HCT116 (cell line): ENCODE measurements at regions not wholly inside any gene's neighbourhood (a gene's known extent, or its start where the extent isn't known, plus 50 kb on each side); places are given as distances from the start of the nearest gene placed in this dataset.

Experiments
- ATAC-seq: fragments of 200-7000 bp; cut with Tn5 transposase; 2 replicates; pipeline ENCODE4 v1.9.1; 2020; ENCODE audit warnings: mild to moderate bottlenecking, moderate library complexity
- BruUV-seq: library from RNA; stranded (reverse); fragments of 400-500 nt; replicated peaks from 2 replicates; lab custom pipeline; 2021; lab: Mats Ljungman, UMichigan
- CTCF ChIA-PET: fragments of 300-600 bp; sonication (Branson Sonifier 250); formaldehyde crosslinking; loops from one replicate; lab custom pipeline; 2021; ENCODE audit warnings: antibody characterized with exemption; lab: Charles Lee
- POLR2A ChIA-PET: fragments of 300-600, 350-600 bp; sonication (Branson Sonifier 250); formaldehyde crosslinking; loops from one replicate; lab custom pipeline; 2021; ENCODE audit warnings: antibody characterized with exemption; lab: Charles Lee
- RAD21 ChIA-PET, 2 experiments: fragments of 300-600 bp; sonication (Branson Sonifier 250); formaldehyde crosslinking; loops; one replicate each; lab custom pipeline; 2023; ENCODE audit warnings: low total read pairs in 2 of 2; ENCODE audit not compliant: uncharacterized antibody in 2 of 2, unreplicated experiment in 2 of 2, low non-redundant PET in 1 of 2; lab: Charles Lee
- DNase-seq: peaks from one replicate; pipeline ENCODE4 v3.0.0-alpha.2; 2010; ENCODE audit warnings: low read depth, low spot score
- H2AFZ ChIP-seq: fragments of 200-600 bp; shearing (Covaris generic), sonication (generic); 2 replicates; pipeline ENCODE4 v1.6.1; 2017; ENCODE audit warnings: low read depth, mixed run types, mixed read lengths, antibody characterized with exemption, low read length; ENCODE audit not compliant: poor library complexity, severe bottlenecking
- H3K27ac ChIP-seq: 2 replicates; pipeline ENCODE4 v1.5.1; 2012; ENCODE audit warnings: low read depth, low read length
- H3K27me3 ChIP-seq: fragments of 200-600 bp; sonication (generic); 2 replicates; pipeline ENCODE4 v1.6.1; 2016; ENCODE audit warnings: mixed run types, low read length, mixed read lengths; ENCODE audit not compliant: insufficient read depth
- H3K36me3 ChIP-seq, 2 experiments: fragments of 200-500 bp in 1 of 2; fragments of 200-600 bp in 1 of 2; sonication (Bioruptor generic) in 1 of 2; sonication (generic) in 1 of 2; 2 replicates each; pipeline versions ENCODE4 v1.5.1 to v1.6.1; 2014 to 2016; ENCODE audit warnings: low read length in 2 of 2, inconsistent platforms in 1 of 2, mixed read lengths in 1 of 2, mixed run types in 1 of 2; ENCODE audit not compliant: insufficient read depth in 2 of 2, control insufficient read depth in 1 of 2
- H3K4me1 ChIP-seq, 2 experiments: fragments of 200-600 bp in 1 of 2; sonication (generic) in 1 of 2; 2 replicates each; pipeline versions ENCODE4 v1.5.1 to v1.6.1; 2012 to 2017; ENCODE audit warnings: low read length in 2 of 2, inconsistent platforms in 1 of 2, mild to moderate bottlenecking in 1 of 2, mixed read lengths in 1 of 2, mixed run types in 1 of 2, moderate library complexity in 1 of 2; ENCODE audit not compliant: insufficient read depth in 2 of 2, control insufficient read depth in 1 of 2
- H3K4me2 ChIP-seq: fragments of 200-600 bp; sonication (generic); 2 replicates; pipeline ENCODE4 v1.6.1; 2017; ENCODE audit warnings: mixed run types, low read length, mixed read lengths
- H3K4me3 ChIP-seq, 2 experiments: fragments of 200-600 bp in 1 of 2; sonication (generic) in 1 of 2; replicated peaks in 1 of 2; 2 replicates each; pipeline ENCODE4 v1.5.1; 2011 to 2016; ENCODE audit warnings: low read length in 2 of 2, control low read depth in 1 of 2, low read depth in 1 of 2, mild to moderate bottlenecking in 1 of 2, mixed read lengths in 1 of 2, mixed run types in 1 of 2
- H3K79me2 ChIP-seq: fragments of 200-600 bp; sonication (generic); 2 replicates; pipeline ENCODE4 v1.6.1; 2017; ENCODE audit warnings: mild to moderate bottlenecking, mixed run types, low read length, moderate library complexity, mixed read lengths; ENCODE audit not compliant: insufficient read depth
- H3K9ac ChIP-seq: fragments of 200-600 bp; sonication (generic); 2 replicates; pipeline ENCODE4 v1.6.1; 2016; ENCODE audit warnings: low read length, mixed read lengths
- H3K9me2 ChIP-seq: fragments of 200-600 bp; sonication (generic), shearing (Covaris generic); 2 replicates; pipeline ENCODE4 v1.6.1; 2017; ENCODE audit warnings: mixed run types, mild to moderate bottlenecking, moderate library complexity; ENCODE audit not compliant: insufficient read depth
- H3K9me3 ChIP-seq, 2 experiments: fragments of 200-500 bp in 1 of 2; fragments of 200-600 bp in 1 of 2; sonication (Bioruptor generic) in 1 of 2; sonication (generic) in 1 of 2; 2 replicates each; pipeline ENCODE4 v1.6.1; 2014 to 2017; ENCODE audit warnings: low read length in 2 of 2, mixed read lengths in 2 of 2, inconsistent platforms in 1 of 2, low read depth in 1 of 2, mild to moderate bottlenecking in 1 of 2, mixed run types in 1 of 2, moderate library complexity in 1 of 2; ENCODE audit not compliant: control insufficient read depth in 1 of 2, insufficient read depth in 1 of 2
- H4K20me1 ChIP-seq: fragments of 200-600 bp; sonication (generic), shearing (Covaris generic); 2 replicates; pipeline ENCODE4 v1.6.1; 2017; ENCODE audit warnings: mixed run types, mild to moderate bottlenecking, moderate library complexity; ENCODE audit not compliant: insufficient read depth
- CBX3 ChIP-seq: IDR thresholded peaks from 2 replicates; pipeline ENCODE4 v1.6.1; 2012; ENCODE audit warnings: low read depth
- CEBPB ChIP-seq: IDR thresholded peaks from 2 replicates; pipeline ENCODE4 v1.6.1; 2012; ENCODE audit warnings: low read depth
- EZH2 ChIP-seq: fragments of 200-600 bp; sonication (generic); IDR thresholded peaks from 2 replicates; pipeline ENCODE4 v1.6.1; 2017; ENCODE audit warnings: antibody characterized with exemption, mixed run types
- JUND ChIP-seq: IDR thresholded peaks from 2 replicates; pipeline ENCODE4 v1.6.1; 2012
- RAD21 ChIP-seq: IDR thresholded peaks from 2 replicates; pipeline ENCODE4 v1.6.1; 2012; ENCODE audit warnings: low read depth, mild to moderate bottlenecking
- ZFX ChIP-seq: fragments of 450-650 bp; IDR thresholded peaks from 2 replicates; pipeline ENCODE4 v1.6.1; 2017
- ZNF274 ChIP-seq: fragments of 200-500 bp; sonication (Bioruptor generic); IDR thresholded peaks from 2 replicates; pipeline ENCODE4 v1.6.1; 2014; ENCODE audit warnings: mild to moderate bottlenecking, low read depth, low read length, inconsistent platforms
- intact Hi-C: fragments of 100-400 bp; cut with micrococcal nuclease; formaldehyde crosslinking; loops from 2 replicates; pipeline ENCODE4 v1.10.0; 2022

DNA sequence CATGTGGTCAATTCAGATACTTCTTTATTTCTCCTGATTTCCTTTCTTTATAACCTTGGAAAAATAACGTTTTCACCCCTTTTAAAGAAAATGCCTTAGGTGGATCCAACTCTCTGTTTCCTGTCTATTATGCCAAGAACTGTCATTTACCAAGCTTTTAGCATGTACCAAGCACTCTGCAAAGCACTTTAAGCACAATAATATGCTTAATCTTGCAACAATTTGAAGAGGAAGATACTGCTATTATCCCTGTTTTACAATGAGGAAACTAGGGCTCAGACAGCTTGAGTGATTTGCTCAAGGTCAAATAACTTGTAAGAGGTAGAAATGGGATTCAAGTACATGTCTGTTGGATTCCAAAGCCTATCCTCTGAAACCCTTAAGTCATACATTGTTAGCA is 224.8 kb upstream of the IL12B start:
- CTCF ChIA-PET, result no interaction called here
- BruUV-seq, result no TSS peak
- Histone ChIP-seq H3K4me1 (no peaks in the 10 kb centered on the region), H3K79me2 (no peaks in the 10 kb centered on the region), H4K20me1 (no peaks in the 10 kb centered on the region), H2AFZ (no peak overlapping the region), H3K27me3 (no peaks in the 10 kb centered on the region; the same call in 1 of the 2 replicates), H3K9ac (no peak overlapping the region), H3K9me3 (no peaks in the 10 kb centered on the region), H3K4me2 (no peak overlapping the region), H3K36me3 (no peaks in the 10 kb centered on the region), H3K4me3 (no peak overlapping the region), H3K27ac (no peak overlapping the region), H3K9me2 (no peaks in the 10 kb centered on the region)
- DNase-seq (no peak), ATAC-seq (no peak)
- TF ChIP-seq EZH2 (no peak), ZFX (no peak), JUND (no peak)
- POLR2A ChIA-PET, result no interaction called here
- RAD21 ChIA-PET, result no interaction called here
- intact Hi-C loops, result no loop called here

DNA sequence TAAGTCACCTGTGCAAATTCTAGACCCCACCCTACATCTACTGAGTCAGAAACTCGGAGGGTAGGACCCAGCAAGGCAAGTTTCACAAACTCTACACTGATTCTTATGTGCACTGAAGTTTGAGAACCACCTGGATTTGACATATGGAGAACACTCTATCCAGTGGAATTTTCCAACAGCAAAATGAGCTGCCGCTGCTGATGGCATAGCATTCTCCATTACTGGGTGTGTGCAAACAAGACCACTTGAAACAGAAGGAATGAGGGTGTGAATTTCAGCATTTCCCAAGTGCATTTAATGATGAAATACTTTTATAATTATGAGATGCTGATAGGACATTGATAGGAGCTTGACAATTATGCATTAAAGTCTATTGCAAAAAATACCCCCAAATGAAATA is 229.1 kb upstream of the IL12B start:
- CTCF ChIA-PET, result no interaction called here

More for the DNA sequence above, 229.1 kb upstream of the IL12B start:
- ChIA-PET POLR2A (no interaction called here), RAD21 (no interaction called here)
- Histone ChIP-seq H3K4me3 (no peak overlapping the region), H3K9me3 (no peaks in the 10 kb centered on the region), H3K9ac (no peak overlapping the region), H3K27ac (no peak overlapping the region), H3K27me3 (no peaks in the 10 kb centered on the region; the same call in 1 of the 2 replicates), H3K4me1 (no peaks in the 10 kb centered on the region), H4K20me1 (no peaks in the 10 kb centered on the region), H3K36me3 (no peaks in the 10 kb centered on the region), H2AFZ (no peak overlapping the region), H3K79me2 (no peaks in the 10 kb centered on the region), H3K4me2 (no peak overlapping the region), H3K9me2 (no peaks in the 10 kb centered on the region)
- ATAC-seq (no peak), DNase-seq (no peak)
- intact Hi-C loops, result no loop called here
- TF ChIP-seq RAD21 (no peak), ZNF274 (no peak), CBX3 (no peak), CEBPB (no peak)
- BruUV-seq, result no TSS peak
